H1 (cell line): ENCODE measurements at regions not wholly inside any gene's neighbourhood (a gene's known extent, or its start where the extent isn't known, plus 50 kb on each side); places are given as distances from the start of the nearest gene placed in this dataset.

Source experiments
- ATF2 ChIP-seq: IDR thresholded peaks from 2 replicates; pipeline ENCODE4 v1.6.1; 2012; ENCODE audit warnings: low read length, inconsistent platforms
- CTBP2 ChIP-seq: IDR thresholded peaks from 2 replicates; pipeline ENCODE4 v1.7.0; 2011; ENCODE audit warnings: borderline replicate concordance, mild to moderate bottlenecking, moderate library complexity, mixed read lengths, low read length; ENCODE audit not compliant: insufficient read depth, insufficient read length
- EGR1 ChIP-seq: IDR thresholded peaks from 2 replicates; pipeline ENCODE4 v1.6.1; 2011; ENCODE audit warnings: low read depth, low read length, borderline replicate concordance
- MAX ChIP-seq: IDR thresholded peaks from 2 replicates; pipeline ENCODE4 v1.6.1; 2012; ENCODE audit warnings: inconsistent platforms
- PHF8 ChIP-seq: fragments of 200-600 bp; sonication (generic); conservative IDR thresholded peaks from 2 replicates; pipeline ENCODE4 v1.7.1; 2012; ENCODE audit warnings: low read depth, mild to moderate bottlenecking, inconsistent platforms, low read length, moderate library complexity
- TF ChIP-seq, protein P1 (sequence below): IDR thresholded peaks from 2 replicates; pipeline ENCODE4 v1.6.1; 2012; ENCODE audit warnings: inconsistent platforms

- TF ChIP-seq ATF2 (no peak), MAX (peak; percentile 37; the same call in 1 of the 2 replicates), PHF8 (no peak), CTBP2 (no peak), EGR1 (no peak)
- TF ChIP-seq, protein P1, sequence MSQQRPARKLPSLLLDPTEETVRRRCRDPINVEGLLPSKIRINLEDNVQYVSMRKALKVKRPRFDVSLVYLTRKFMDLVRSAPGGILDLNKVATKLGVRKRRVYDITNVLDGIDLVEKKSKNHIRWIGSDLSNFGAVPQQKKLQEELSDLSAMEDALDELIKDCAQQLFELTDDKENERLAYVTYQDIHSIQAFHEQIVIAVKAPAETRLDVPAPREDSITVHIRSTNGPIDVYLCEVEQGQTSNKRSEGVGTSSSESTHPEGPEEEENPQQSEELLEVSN = no peak
- TF ChIP-seq, all 59 proteins: peak for 5
Measured at GRCh38 chr11:105389952-105390351, 219.9 kb upstream of the GRIA4 start (continued).
